ENCODE measurements at regions not wholly inside any gene's neighbourhood (a gene's known extent, or its start where the extent isn't known, plus 50 kb on each side); places are given as distances from the start of the nearest gene placed in this dataset.

- no peak for FAIRE-seq
- Histone ChIP-seq H3K4me2 (no peak overlapping the region), H3K4me1 (no peaks in the 10 kb centered on the region), H3K4me3 (no peak overlapping the region), H3K9me3 (no peaks in the 10 kb centered on the region), H3K27ac (no peak overlapping the region)
- ChIA-PET CTCF (interaction anchor here (1.4 kb wide), 1 partner anchor 10 kb away, joined by 4 read pairs; no protein-coding TSS in a partner anchor), POLR2A (no interaction called here)
- ATAC-seq: no peak
- 23% methylated on average over 4 of the region's 4 CpGs for WGBS (ENCODE audit: missing lambda C conversion rate)
- TF ChIP-seq CTCF (IDR thresholded peaks at IDR 0.05) (no peak), GATA3 (IDR thresholded peaks at IDR 0.05; ENCODE audit: borderline replicate concordance) (no peak)
- DNase-seq (ENCODE audit: low read depth in 1 of 2, low spot score in 1 of 2): no peak
These were observed 266.3 kb downstream of the RPLP1 start for GRCh38 chr15:69718916-69719315.

GRCh38 chr15:69719527-69720240, 267.1 kb downstream of the RPLP1 start:
- TF ChIP-seq JUN (IDR thresholded peaks at IDR 0.05): no peak
- no peak for TF ChIP-seq ZFP36 (IDR thresholded peaks at IDR 0.05; ENCODE audit: borderline replicate concordance, partially characterized antibody)
- no peak for TF ChIP-seq REST (IDR thresholded peaks at IDR 0.05)
- no peak for TF ChIP-seq ZSCAN20 (CRISPR knock-in tag; IDR thresholded peaks at IDR 0.05)
- no peak for TF ChIP-seq POLR2AphosphoS2 (conservative IDR thresholded peaks at IDR 0.05; ENCODE audit: low read length)
- ChIA-PET CTCF (interaction anchor here (1.2 kb wide), 1 partner anchor 9 kb away, joined by 4 read pairs; no protein-coding TSS in a partner anchor), POLR2A (no interaction called here)
- no peaks in the 10 kb centered on the region for H3K4me1 ChIP-seq
- ATAC-seq: no peak
- no peak overlapping the region for H3K4me2 ChIP-seq
- DNase-seq (ENCODE audit: low read depth in 1 of 2, low spot score in 1 of 2): no peak
- no peak overlapping the region for H3K4me3 ChIP-seq
- WGBS (ENCODE audit: missing lambda C conversion rate): 87% methylated on average over 4 of the region's 4 CpGs
- no peaks in the 10 kb centered on the region for H3K9me3 ChIP-seq
- H3K27ac ChIP-seq: no peak overlapping the region
- no peak for FAIRE-seq

GRCh38 chr15:69720536-69720935, 267.9 kb downstream of the RPLP1 start:
- no peak for TF ChIP-seq RAD21 (conservative IDR thresholded peaks at IDR 0.05 in 1 of 2, IDR thresholded peaks at IDR 0.05 in 1 of 2)
- TF ChIP-seq HOXB5 (CRISPR knock-in tag; IDR thresholded peaks at IDR 0.05): no peak
- no peak for TF ChIP-seq HMGXB4 (CRISPR knock-in tag; IDR thresholded peaks at IDR 0.05; ENCODE audit: borderline replicate concordance)
- TF ChIP-seq PHF8 (IDR thresholded peaks at IDR 0.05; ENCODE audit: borderline replicate concordance, low read depth): no peak
- no peak for TF ChIP-seq MAFK (IDR thresholded peaks at IDR 0.05; ENCODE audit: partially characterized antibody)
- no peak for TF ChIP-seq ELK1 (IDR thresholded peaks at IDR 0.05; ENCODE audit: low read depth, low read length)
- no peak for TF ChIP-seq FOSL2 (IDR thresholded peaks at IDR 0.05)
- no peak for TF ChIP-seq FOSL2 (CRISPR knock-in tag; IDR thresholded peaks at IDR 0.05)
- TF ChIP-seq MAX (IDR thresholded peaks at IDR 0.05): no peak
- TF ChIP-seq ZFP36 (IDR thresholded peaks at IDR 0.05; ENCODE audit: borderline replicate concordance, partially characterized antibody): no peak
- TF ChIP-seq POLR2A (IDR thresholded peaks at IDR 0.05; ENCODE audit: low read length): no peak
- no peak for TF ChIP-seq RARB (CRISPR knock-in tag; IDR thresholded peaks at IDR 0.05)
- TF ChIP-seq REST (IDR thresholded peaks at IDR 0.05): no peak
- DNase-seq (ENCODE audit: low read depth in 1 of 2, low spot score in 1 of 2): no peak
- POLR2A ChIA-PET: no interaction called here
- ATAC-seq: no peak
- Histone ChIP-seq H3K4me1 (no peaks in the 10 kb centered on the region), H3K4me2 (no peak overlapping the region), H3K27ac (no peak overlapping the region), H3K9me3 (no peaks in the 10 kb centered on the region), H3K4me3 (no peak overlapping the region)
- FAIRE-seq: no peak
- WGBS (ENCODE audit: missing lambda C conversion rate): 39% methylated on average over 3 of the region's 3 CpGs
- CTCF ChIA-PET: interaction anchor here (1.2 kb wide), 1 partner anchor 8 kb away, joined by 4 read pairs; no protein-coding TSS in a partner anchor
